ENCODE measurements at regions not wholly inside any gene's neighbourhood (a gene's known extent, or its start where the extent isn't known, plus 50 kb on each side); places are given as distances from the start of the nearest gene placed in this dataset.

GRCh38 chr10:118107040-118107439, 60.3 kb upstream of the RAB11FIP2 start:
- ATAC-seq (no peak), DNase-seq (no peak)

GRCh38 chr10:118106426-118106825, 59.7 kb upstream of the RAB11FIP2 start:
- ATAC-seq (no peak), DNase-seq (no peak)

GRCh38 chr10:118102121-118102520, 55.4 kb upstream of the RAB11FIP2 start:
- no peak for DNase-seq
- ATAC-seq, result no peak

GRCh38 chr10:118101501-118101900, 54.8 kb upstream of the RAB11FIP2 start:
- DNase-seq, result no peak
- ATAC-seq, result no peak

Data from stimulated activated naive CD8-positive, alpha-beta T cell treated with anti-CD3 and anti-CD28 coated beads, Interleukin-15, Interleukin-2, amounts not matched to agents 100 U/mL and 50 U/mL, for 24 hours (primary cell).